Suppressor macrophage treated with lipopolysaccharide for 1 hour (primary cell): ENCODE measurements at regions not wholly inside any gene's neighbourhood (a gene's known extent, or its start where the extent isn't known, plus 50 kb on each side); places are given as distances from the start of the nearest gene placed in this dataset.
"Not testable (repeated sequence)": the region's sequence is repeated elsewhere in the genome, so short reads cannot be mapped to it uniquely, and the experiment has no call there.

Source experiments
- DNase-seq, 3 donors: peaks; one replicate each; pipeline ENCODE4 v3.0.0-alpha.2; 2020 to 2022

GRCh38 chr10:64959116-64959515 lies 1437.9 kb downstream of the REEP3 start:
- DNase-seq = no peak

GRCh38 chr10:64959883-64960282 lies 1438.7 kb downstream of the REEP3 start:
- DNase-seq = no peak

GRCh38 chr10:64973391-64973790 lies 1452.2 kb downstream of the REEP3 start:
- DNase-seq = no peak

- no peak for DNase-seq
Observed at GRCh38 chr10:64976150-64976549, 1454.9 kb downstream of the REEP3 start.

- no peak for DNase-seq
Observed at GRCh38 chr10:64977915-64978314, 1456.7 kb downstream of the REEP3 start.

GRCh38 chr10:64996886-64997285 lies 1475.7 kb downstream of the REEP3 start:
- no peak for DNase-seq

GRCh38 chr10:65010845-65011244 lies 1489.6 kb downstream of the REEP3 start:
- DNase-seq = no peak

- no peak for DNase-seq
Observed at GRCh38 chr10:65017523-65017922, 1496.3 kb downstream of the REEP3 start.

- no peak for DNase-seq
Observed at GRCh38 chr10:65024886-65025285, 1503.7 kb downstream of the REEP3 start.

GRCh38 chr10:65030263-65030662 lies 1509.1 kb downstream of the REEP3 start:
- no peak for DNase-seq

GRCh38 chr10:65032867-65033769 lies 1511.9 kb downstream of the REEP3 start:
- no peak for DNase-seq

GRCh38 chr10:65033957-65034356 lies 1512.8 kb downstream of the REEP3 start:
- DNase-seq = no peak

GRCh38 chr10:65040796-65041195 lies 1519.6 kb downstream of the REEP3 start:
- DNase-seq = no peak

GRCh38 chr10:65041307-65041706 lies 1520.1 kb downstream of the REEP3 start:
- DNase-seq = no peak

GRCh38 chr10:65042496-65042895 lies 1521.3 kb downstream of the REEP3 start:
- DNase-seq = no peak

GRCh38 chr10:65046831-65047230 lies 1525.6 kb downstream of the REEP3 start:
- no peak for DNase-seq

- DNase-seq = not testable (repeated sequence)
Observed at GRCh38 chr10:65052111-65052510, 1530.9 kb downstream of the REEP3 start.

GRCh38 chr10:65053397-65053796 lies 1532.2 kb downstream of the REEP3 start:
- DNase-seq = not testable (repeated sequence)

GRCh38 chr10:65053831-65054351 lies 1532.7 kb downstream of the REEP3 start:
- not testable (repeated sequence) for DNase-seq

- DNase-seq = not testable (repeated sequence)
Observed at GRCh38 chr10:65054701-65055100, 1533.5 kb downstream of the REEP3 start.

GRCh38 chr10:65065278-65065677 lies 1544.1 kb downstream of the REEP3 start:
- no peak for DNase-seq

GRCh38 chr10:65083222-65083621 lies 1562.0 kb downstream of the REEP3 start:
- no peak for DNase-seq

GRCh38 chr10:65090991-65091390 lies 1569.8 kb downstream of the REEP3 start:
- DNase-seq = no peak

GRCh38 chr10:65100146-65100545 lies 1578.9 kb downstream of the REEP3 start:
- DNase-seq = no peak
